Caco-2 (cell line): ENCODE measurements at regions not wholly inside any gene's neighbourhood (a gene's known extent, or its start where the extent isn't known, plus 50 kb on each side); places are given as distances from the start of the nearest gene placed in this dataset.

Experiments used
- BruUV-seq: library from RNA; stranded (reverse); fragments of 400-500 nt; replicated peaks from 2 replicates; lab custom pipeline; 2021; lab: Mats Ljungman, UMichigan
- CTCF ChIA-PET: fragments of 300-600 bp; sonication (Branson Sonifier 250); formaldehyde crosslinking; loops from one replicate; lab custom pipeline; 2022; ENCODE audit warnings: antibody characterized with exemption; lab: Charles Lee
- POLR2A ChIA-PET: fragments of 300-600 bp; sonication (Branson Sonifier 250); formaldehyde crosslinking; loops from one replicate; lab custom pipeline; 2022; ENCODE audit warnings: antibody characterized with exemption; lab: Charles Lee
- DNase-seq, 2 experiments: peaks; one replicate each; pipeline versions ENCODE4 v3.0.0 to v3.0.0-alpha.2; 2020 to 2022
- H3K27me3 ChIP-seq: replicated peaks from 2 replicates; pipeline ENCODE4 v1.6.0; 2011; ENCODE audit warnings: low read length; ENCODE audit not compliant: control insufficient read depth, insufficient read depth
- H3K36me3 ChIP-seq: 2 replicates; pipeline ENCODE4 v1.5.1; 2011; ENCODE audit warnings: low read length; ENCODE audit not compliant: control insufficient read depth, insufficient read depth
- H3K4me1 ChIP-seq: fragments of 250-450 bp; sonication (Bioruptor Pico); 2 replicates; pipeline ENCODE4 v1.5.1; 2020; ENCODE audit warnings: mild to moderate bottlenecking
- H3K4me3 ChIP-seq: 2 replicates; pipeline ENCODE4 v1.5.1; 2011; ENCODE audit warnings: low read depth, mild to moderate bottlenecking, control low read depth, low read length
- H3K9me3 ChIP-seq: fragments of 250-450 bp; sonication (Bioruptor Pico); 2 replicates; pipeline ENCODE4 v1.5.1; 2020; ENCODE audit warnings: mild to moderate bottlenecking, moderate library complexity
- H3K27ac Mint-ChIP-seq: one replicate; pipeline ENCODE4 v1.8.0; 2022; ENCODE audit warnings: mixed read lengths; ENCODE audit not compliant: unreplicated experiment
- H3K27me3 Mint-ChIP-seq: one replicate; pipeline ENCODE4 v1.8.0; 2022; ENCODE audit warnings: mixed read lengths; ENCODE audit not compliant: insufficient read depth, unreplicated experiment
- H3K36me3 Mint-ChIP-seq: one replicate; pipeline ENCODE4 v1.8.0; 2022; ENCODE audit warnings: mild to moderate bottlenecking, mixed read lengths; ENCODE audit not compliant: insufficient read depth, unreplicated experiment
- H3K4me1 Mint-ChIP-seq: one replicate; pipeline ENCODE4 v1.8.0; 2022; ENCODE audit warnings: low read depth, mixed read lengths; ENCODE audit not compliant: unreplicated experiment
- H3K4me3 Mint-ChIP-seq: one replicate; pipeline ENCODE4 v1.8.0; 2022; ENCODE audit warnings: mild to moderate bottlenecking, moderate library complexity, mixed read lengths; ENCODE audit not compliant: unreplicated experiment
- H3K9me3 Mint-ChIP-seq: one replicate; pipeline ENCODE4 v1.8.0; 2022; ENCODE audit warnings: mixed read lengths; ENCODE audit not compliant: unreplicated experiment
- CTCF ChIP-seq, 2 experiments: fragments of 200-600 bp in 1 of 2; IDR thresholded peaks; 1 replicate in 1 of 2; 2 replicates in 1 of 2; pipeline versions ENCODE4 v1.5.1 to v1.8.0; 2011 to 2022; ENCODE audit warnings: antibody characterized with exemption in 1 of 2, control low read depth in 1 of 2, inconsistent platforms in 1 of 2, low read depth in 1 of 2, low read length in 1 of 2, mild to moderate bottlenecking in 1 of 2, moderate library complexity in 1 of 2; ENCODE audit not compliant: insufficient read depth in 1 of 2, severe bottlenecking in 1 of 2, unreplicated experiment in 1 of 2
- intact Hi-C: fragments of 100-400 bp; cut with micrococcal nuclease; formaldehyde crosslinking; loops from one replicate; pipeline ENCODE4 v1.10.0; 2022; ENCODE audit not compliant: unreplicated experiment

GRCh38 chr19:27896091-27896490, 1316.9 kb downstream of the UQCRFS1 start:
- no TSS peak for BruUV-seq
- POLR2A ChIA-PET, result no interaction called here
- no peak overlapping the region for H3K27ac Mint-ChIP-seq
- H3K4me3 Mint-ChIP-seq, result no peak overlapping the region
- no peaks in the 10 kb centered on the region for H3K27me3 ChIP-seq
- CTCF ChIA-PET, result no interaction called here
- H3K4me3 ChIP-seq, result no peak overlapping the region
- no peaks in the 10 kb centered on the region for H3K4me1 ChIP-seq
- TF ChIP-seq CTCF (IDR thresholded peaks at IDR 0.05; ENCODE audit: insufficient read depth in 1 of 2, low read depth in 1 of 2, low read length in 1 of 2, severe bottlenecking in 1 of 2, unreplicated experiment in 1 of 2), result no peak
- H3K9me3 Mint-ChIP-seq, result peaks cover 12% of the 10 kb centered on the region
- H3K27me3 Mint-ChIP-seq, result peaks cover 5% of the 10 kb centered on the region
- H3K4me1 Mint-ChIP-seq, result no peaks in the 10 kb centered on the region
- H3K9me3 ChIP-seq, result no peaks in the 10 kb centered on the region
- no peak for DNase-seq
- no peaks in the 10 kb centered on the region for H3K36me3 ChIP-seq
- H3K36me3 Mint-ChIP-seq, result no peaks in the 10 kb centered on the region
- intact Hi-C loops, result no loop called here

- H3K27me3 ChIP-seq, result no peaks in the 10 kb centered on the region
- intact Hi-C loops, result no loop called here
- no peak overlapping the region for H3K4me3 ChIP-seq
- H3K4me3 Mint-ChIP-seq, result no peak overlapping the region
- H3K27ac Mint-ChIP-seq, result no peak overlapping the region
- H3K4me1 ChIP-seq, result no peaks in the 10 kb centered on the region
- BruUV-seq, result no TSS peak
- H3K27me3 Mint-ChIP-seq, result no peaks in the 10 kb centered on the region
- no peaks in the 10 kb centered on the region for H3K9me3 ChIP-seq
- ChIA-PET POLR2A (no interaction called here), CTCF (no interaction called here)
- DNase-seq, result no peak
- H3K4me1 Mint-ChIP-seq, result no peaks in the 10 kb centered on the region
- no peaks in the 10 kb centered on the region for H3K36me3 Mint-ChIP-seq
- no peaks in the 10 kb centered on the region for H3K36me3 ChIP-seq
- H3K9me3 Mint-ChIP-seq, result peaks cover 12% of the 10 kb centered on the region
- no peak for TF ChIP-seq CTCF (IDR thresholded peaks at IDR 0.05; ENCODE audit: insufficient read depth in 1 of 2, low read depth in 1 of 2, low read length in 1 of 2, severe bottlenecking in 1 of 2, unreplicated experiment in 1 of 2)
Observed at GRCh38 chr19:27894906-27895754, 1317.8 kb downstream of the UQCRFS1 start.

- no peaks in the 10 kb centered on the region for H3K9me3 ChIP-seq
- Mint-ChIP-seq H3K4me3 (no peak overlapping the region), H3K9me3 (peaks cover 12% of the 10 kb centered on the region), H3K4me1 (no peaks in the 10 kb centered on the region), H3K27ac (no peak overlapping the region), H3K27me3 (no peaks in the 10 kb centered on the region), H3K36me3 (no peaks in the 10 kb centered on the region)
- no peaks in the 10 kb centered on the region for H3K27me3 ChIP-seq
- ChIA-PET CTCF (no interaction called here), POLR2A (no interaction called here)
- no TSS peak for BruUV-seq
- no peak for TF ChIP-seq CTCF (IDR thresholded peaks at IDR 0.05; ENCODE audit: insufficient read depth in 1 of 2, low read depth in 1 of 2, low read length in 1 of 2, severe bottlenecking in 1 of 2, unreplicated experiment in 1 of 2)
- intact Hi-C loops, result no loop called here
- H3K36me3 ChIP-seq, result no peaks in the 10 kb centered on the region
- no peaks in the 10 kb centered on the region for H3K4me1 ChIP-seq
- H3K4me3 ChIP-seq, result no peak overlapping the region
- DNase-seq, result no peak
Observed at GRCh38 chr19:27892500-27892899, 1320.5 kb downstream of the UQCRFS1 start.
